ENCODE measurements at regions not wholly inside any gene's neighbourhood (a gene's known extent, or its start where the extent isn't known, plus 50 kb on each side); places are given as distances from the start of the nearest gene placed in this dataset.

DNA sequence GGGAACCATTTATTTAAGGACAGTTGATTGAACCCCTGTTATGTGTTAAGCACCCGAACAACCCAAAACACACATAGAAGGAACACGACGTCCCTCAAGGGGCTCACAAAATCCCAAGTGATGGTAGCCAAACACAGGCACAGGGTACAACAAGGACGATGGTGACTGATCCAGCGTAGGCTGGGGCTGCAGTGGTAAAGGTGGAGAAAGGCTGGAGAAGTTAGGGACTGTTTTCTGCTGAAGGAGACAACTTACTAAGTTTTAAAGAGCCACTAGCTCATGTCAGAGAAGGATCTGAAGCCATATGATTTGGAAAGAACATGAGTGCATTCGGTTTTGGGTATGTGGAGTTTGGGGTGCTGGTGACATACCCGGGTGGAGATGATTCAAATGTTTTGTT, 229.6 kb upstream of the TNRC6C start:
- H3K4me1 ChIP-seq (ENCODE audit: low read length) = no peaks in the 10 kb centered on the region
- no peak overlapping the region for H3K4me3 ChIP-seq (ENCODE audit: low read length)
- H3K27ac ChIP-seq (ENCODE audit: low read length) = no peak overlapping the region

DNA sequence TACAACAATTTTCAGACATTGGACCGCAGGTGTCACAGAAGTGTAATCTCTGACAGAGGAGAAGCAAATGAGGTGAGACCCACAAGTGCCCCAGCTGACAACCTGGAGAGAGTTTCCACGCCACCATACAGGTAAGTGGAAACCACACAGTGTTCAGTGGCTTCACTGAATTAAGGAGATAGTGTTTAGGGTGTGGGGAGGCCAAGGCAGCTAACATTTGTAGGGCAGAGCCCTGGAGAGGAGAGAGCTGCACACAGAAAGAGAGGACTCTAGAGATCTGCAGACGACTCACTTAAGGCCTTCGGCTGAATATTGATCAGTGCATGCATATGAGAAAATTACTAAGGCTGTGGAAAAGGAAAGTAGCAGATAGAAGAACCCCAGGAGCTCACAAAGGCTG, 228.9 kb upstream of the TNRC6C start:
- Histone ChIP-seq H3K27me3 (ENCODE audit: low read depth, low read length) (peaks cover 30% of the 10 kb centered on the region), H3K4me2 (ENCODE audit: low read length) (no peak overlapping the region), H3K27ac (ENCODE audit: low read length) (no peak overlapping the region), H2AFZ (ENCODE audit: low read depth, low read length) (no peak overlapping the region), H4K20me1 (ENCODE audit: insufficient read depth, low read length) (no peaks in the 10 kb centered on the region), H3K79me2 (ENCODE audit: low read length) (no peaks in the 10 kb centered on the region), H3K9me3 (ENCODE audit: insufficient read depth, low read length) (0 out of 2 replicates have a peak, but pooled peaks cover 2% of the 10 kb centered on the region), H3K36me3 (replicated peaks; ENCODE audit: low read depth, low read length) (no peaks in the 10 kb centered on the region), H3K4me3 (ENCODE audit: low read length) (no peak overlapping the region), H3K9ac (ENCODE audit: low read length) (no peak overlapping the region), H3K4me1 (ENCODE audit: low read length) (no peaks in the 10 kb centered on the region)
- TF ChIP-seq, protein P1, sequence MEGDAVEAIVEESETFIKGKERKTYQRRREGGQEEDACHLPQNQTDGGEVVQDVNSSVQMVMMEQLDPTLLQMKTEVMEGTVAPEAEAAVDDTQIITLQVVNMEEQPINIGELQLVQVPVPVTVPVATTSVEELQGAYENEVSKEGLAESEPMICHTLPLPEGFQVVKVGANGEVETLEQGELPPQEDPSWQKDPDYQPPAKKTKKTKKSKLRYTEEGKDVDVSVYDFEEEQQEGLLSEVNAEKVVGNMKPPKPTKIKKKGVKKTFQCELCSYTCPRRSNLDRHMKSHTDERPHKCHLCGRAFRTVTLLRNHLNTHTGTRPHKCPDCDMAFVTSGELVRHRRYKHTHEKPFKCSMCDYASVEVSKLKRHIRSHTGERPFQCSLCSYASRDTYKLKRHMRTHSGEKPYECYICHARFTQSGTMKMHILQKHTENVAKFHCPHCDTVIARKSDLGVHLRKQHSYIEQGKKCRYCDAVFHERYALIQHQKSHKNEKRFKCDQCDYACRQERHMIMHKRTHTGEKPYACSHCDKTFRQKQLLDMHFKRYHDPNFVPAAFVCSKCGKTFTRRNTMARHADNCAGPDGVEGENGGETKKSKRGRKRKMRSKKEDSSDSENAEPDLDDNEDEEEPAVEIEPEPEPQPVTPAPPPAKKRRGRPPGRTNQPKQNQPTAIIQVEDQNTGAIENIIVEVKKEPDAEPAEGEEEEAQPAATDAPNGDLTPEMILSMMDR (IDR thresholded peaks at IDR 0.05; ENCODE audit: low read depth, low read length) = no peak
- no peak for TF ChIP-seq EZH2phosphoT487 (IDR thresholded peaks at IDR 0.05; ENCODE audit: low read depth)

More for the DNA sequence above, 229.6 kb upstream of the TNRC6C start:
- Histone ChIP-seq H3K4me2 (ENCODE audit: low read length) (no peak overlapping the region), H3K9me3 (ENCODE audit: insufficient read depth, low read length) (0 out of 2 replicates have a peak, but pooled peaks cover 2% of the 10 kb centered on the region), H4K20me1 (ENCODE audit: insufficient read depth, low read length) (no peaks in the 10 kb centered on the region), H3K79me2 (ENCODE audit: low read length) (no peaks in the 10 kb centered on the region), H3K27me3 (ENCODE audit: low read depth, low read length) (peaks cover 30% of the 10 kb centered on the region), H3K9ac (ENCODE audit: low read length) (no peak overlapping the region), H2AFZ (ENCODE audit: low read depth, low read length) (no peak overlapping the region), H3K36me3 (replicated peaks; ENCODE audit: low read depth, low read length) (no peaks in the 10 kb centered on the region)
- TF ChIP-seq EZH2phosphoT487 (IDR thresholded peaks at IDR 0.05; ENCODE audit: low read depth) = no peak
- TF ChIP-seq, protein P1 (IDR thresholded peaks at IDR 0.05; ENCODE audit: low read depth, low read length) = no peak

DNA sequence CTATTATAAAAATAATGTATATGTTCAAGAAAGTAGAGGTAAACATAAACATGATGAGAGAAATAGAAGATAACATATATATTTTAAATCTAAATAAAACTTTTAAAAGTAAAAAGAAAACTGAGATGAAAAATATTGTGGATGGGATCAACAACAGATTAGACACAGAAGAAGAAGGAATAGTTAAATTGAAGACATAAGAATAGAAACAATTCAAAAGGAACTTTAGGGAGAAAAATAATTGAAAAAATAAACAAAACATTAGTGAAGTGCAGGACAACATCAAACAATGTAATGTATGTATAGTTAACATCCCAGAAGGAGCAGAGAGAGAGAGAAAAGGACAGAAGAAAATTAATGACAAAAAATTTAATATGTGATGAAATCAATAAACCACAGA, 228.1 kb upstream of the TNRC6C start:
- Histone ChIP-seq H3K27ac (ENCODE audit: low read length) (no peak overlapping the region), H2AFZ (ENCODE audit: low read depth, low read length) (no peak overlapping the region), H3K27me3 (ENCODE audit: low read depth, low read length) (peaks cover 27% of the 10 kb centered on the region), H3K36me3 (replicated peaks; ENCODE audit: low read depth, low read length) (no peaks in the 10 kb centered on the region), H4K20me1 (ENCODE audit: insufficient read depth, low read length) (no peaks in the 10 kb centered on the region), H3K4me2 (ENCODE audit: low read length) (no peak overlapping the region), H3K79me2 (ENCODE audit: low read length) (no peaks in the 10 kb centered on the region), H3K9me3 (ENCODE audit: insufficient read depth, low read length) (0 out of 2 replicates have a peak, but pooled peaks cover 2% of the 10 kb centered on the region), H3K4me3 (ENCODE audit: low read length) (no peak overlapping the region), H3K9ac (ENCODE audit: low read length) (no peak overlapping the region), H3K4me1 (ENCODE audit: low read length) (no peaks in the 10 kb centered on the region)
- TF ChIP-seq EZH2phosphoT487 (IDR thresholded peaks at IDR 0.05; ENCODE audit: low read depth) = no peak
- TF ChIP-seq, protein P1 (IDR thresholded peaks at IDR 0.05; ENCODE audit: low read depth, low read length) = no peak

DNA sequence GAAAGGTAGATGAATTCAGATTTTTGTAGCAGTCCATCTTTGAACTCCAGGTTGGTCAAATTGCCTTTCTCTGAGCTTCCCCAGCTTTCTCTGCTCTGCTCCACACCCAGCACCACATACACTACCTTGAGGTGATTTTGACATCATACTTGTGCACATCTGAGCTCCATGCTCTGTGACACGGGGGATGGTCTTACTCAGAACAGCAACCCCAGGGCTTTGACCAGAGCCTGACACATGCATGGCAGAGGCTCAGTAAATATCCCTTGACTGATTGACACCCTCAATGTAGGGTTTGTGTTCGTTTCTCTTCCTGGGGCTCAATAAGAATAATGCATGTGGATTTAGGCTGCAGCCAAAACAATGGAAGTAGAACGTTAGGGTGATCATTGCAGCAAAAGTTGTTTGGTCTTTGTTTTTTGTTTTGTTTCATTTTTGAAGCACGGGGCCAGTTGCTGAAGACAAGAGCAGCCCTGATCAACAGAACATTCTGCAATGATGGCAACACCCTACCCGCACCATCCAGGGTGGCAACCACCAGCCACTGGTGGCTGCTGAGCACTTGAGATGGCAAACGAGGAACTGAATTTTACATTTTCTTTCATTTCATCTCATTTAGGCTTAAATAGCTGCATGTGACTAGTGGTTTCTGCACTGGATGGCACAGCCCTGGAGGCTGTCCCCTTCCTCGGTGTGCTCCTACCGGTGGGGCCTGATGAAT, 224.8 kb upstream of the TNRC6C start:
- Histone ChIP-seq H3K4me3 (ENCODE audit: low read length) (no peak overlapping the region), H3K27ac (ENCODE audit: low read length) (no peak overlapping the region), H3K9ac (ENCODE audit: low read length) (no peak overlapping the region), H2AFZ (ENCODE audit: low read depth, low read length) (no peak overlapping the region), H3K4me1 (ENCODE audit: low read length) (no peaks in the 10 kb centered on the region), H4K20me1 (ENCODE audit: insufficient read depth, low read length) (no peaks in the 10 kb centered on the region), H3K4me2 (ENCODE audit: low read length) (no peak overlapping the region), H3K27me3 (ENCODE audit: low read depth, low read length) (peaks cover 20% of the 10 kb centered on the region; the same call in 1 of the 2 replicates), H3K9me3 (ENCODE audit: insufficient read depth, low read length) (0 out of 2 replicates have a peak, but pooled peaks cover 2% of the 10 kb centered on the region), H3K36me3 (replicated peaks; ENCODE audit: low read depth, low read length) (no peaks in the 10 kb centered on the region), H3K79me2 (ENCODE audit: low read length) (no peaks in the 10 kb centered on the region)
- TF ChIP-seq EZH2phosphoT487 (IDR thresholded peaks at IDR 0.05; ENCODE audit: low read depth) = no peak
- TF ChIP-seq, protein P1 (IDR thresholded peaks at IDR 0.05; ENCODE audit: low read depth, low read length) = no peak

Data from OCI-LY3 (cell line).